Loucy (cell line): ENCODE measurements at regions not wholly inside any gene's neighbourhood (a gene's known extent, or its start where the extent isn't known, plus 50 kb on each side); places are given as distances from the start of the nearest gene placed in this dataset.

Experiments used
- H2AFZ ChIP-seq: fragments of 200-600 bp; sonication (generic); 2 replicates; pipeline ENCODE4 v1.6.0; 2016; ENCODE audit warnings: antibody characterized with exemption, mild to moderate bottlenecking, low read length, moderate library complexity
- H3F3A ChIP-seq: fragments of 200-600 bp; 2 replicates; pipeline ENCODE4 v1.6.0; 2016; ENCODE audit warnings: antibody characterized with exemption, low read depth, mild to moderate bottlenecking
- H3K27me3 ChIP-seq: fragments of 200-600 bp; sonication (generic); 2 replicates; pipeline ENCODE4 v1.6.1; 2014; ENCODE audit warnings: low read length, mild to moderate bottlenecking; ENCODE audit not compliant: insufficient read depth, poor library complexity, severe bottlenecking
- H3K36me3 ChIP-seq: fragments of 200-600 bp; sonication (generic); 2 replicates; pipeline ENCODE4 v1.6.1; 2016; ENCODE audit warnings: low read length; ENCODE audit not compliant: insufficient read depth
- H3K4me1 ChIP-seq: fragments of 200-600 bp; sonication (generic); 2 replicates; pipeline ENCODE4 v1.5.1; 2014; ENCODE audit warnings: low read length, mild to moderate bottlenecking; ENCODE audit not compliant: insufficient read depth, poor library complexity, severe bottlenecking
- H3K4me2 ChIP-seq: fragments of 200-600 bp; sonication (generic); 2 replicates; pipeline ENCODE4 v1.6.0; 2014; ENCODE audit warnings: antibody characterized with exemption, low read length, low read depth, mild to moderate bottlenecking; ENCODE audit not compliant: poor library complexity, severe bottlenecking
- H3K4me3 ChIP-seq: fragments of 200-600 bp; sonication (generic); 2 replicates; pipeline ENCODE4 v1.5.1; 2014; ENCODE audit warnings: low read length, mild to moderate bottlenecking, mixed read lengths; ENCODE audit not compliant: poor library complexity, severe bottlenecking
- H3K79me2 ChIP-seq: fragments of 200-600 bp; sonication (generic); 2 replicates; pipeline ENCODE4 v1.6.1; 2014; ENCODE audit warnings: low read length; ENCODE audit not compliant: insufficient read depth
- H3K9ac ChIP-seq: fragments of 200-600 bp; sonication (generic); 2 replicates; pipeline ENCODE4 v1.6.0; 2014; ENCODE audit warnings: mild to moderate bottlenecking, low read depth, low read length, moderate library complexity; ENCODE audit not compliant: poor library complexity, severe bottlenecking
- H3K9me2 ChIP-seq: fragments of 200-600 bp; sonication (generic); replicated peaks from 2 replicates; pipeline ENCODE4 v1.6.1; 2016; ENCODE audit warnings: low read depth, low read length, mixed read lengths
- H3K9me3 ChIP-seq: fragments of 200-600 bp; sonication (generic); 2 replicates; pipeline ENCODE4 v1.6.1; 2014; ENCODE audit warnings: mild to moderate bottlenecking, antibody characterized with exemption, low read length, low read depth; ENCODE audit not compliant: insufficient read depth
- H4K20me1 ChIP-seq: fragments of 200-600 bp; sonication (generic); 2 replicates; pipeline ENCODE4 v1.6.0; 2014; ENCODE audit warnings: antibody characterized with exemption, low read length, mild to moderate bottlenecking; ENCODE audit not compliant: insufficient read depth, poor library complexity, severe bottlenecking
- CTCF ChIP-seq: fragments of 200-600 bp; sonication (generic); conservative IDR thresholded peaks from 2 replicates; pipeline ENCODE4 v1.5.1; 2014; ENCODE audit warnings: mild to moderate bottlenecking, antibody characterized with exemption, low read length
- EZH2phosphoT487 ChIP-seq: fragments of 200-600 bp; IDR thresholded peaks from 2 replicates; pipeline ENCODE4 v1.6.1; 2018; ENCODE audit warnings: antibody characterized with exemption, mild to moderate bottlenecking, moderate library complexity, borderline replicate concordance

- TF ChIP-seq CTCF = no peak
- TF ChIP-seq EZH2phosphoT487 = no peak
- Histone ChIP-seq H3F3A (no peaks in the 10 kb centered on the region), H3K9me3 (peaks cover 5% of the 10 kb centered on the region; the same call in 1 of the 2 replicates), H4K20me1 (no peaks in the 10 kb centered on the region), H3K4me1 (no peaks in the 10 kb centered on the region), H3K4me2 (no peak overlapping the region), H3K9ac (no peak overlapping the region), H3K79me2 (no peaks in the 10 kb centered on the region), H3K27me3 (no peaks in the 10 kb centered on the region), H3K4me3 (no peak overlapping the region), H3K36me3 (no peaks in the 10 kb centered on the region), H2AFZ (no peak overlapping the region), H3K9me2 (no peaks in the 10 kb centered on the region)
Measured at GRCh38 chr7:54857294-54857693, 98.3 kb upstream of the SEC61G start.

GRCh38 chr7:54858008-54858692 lies 99.1 kb upstream of the SEC61G start:
- Histone ChIP-seq H3K79me2 (no peaks in the 10 kb centered on the region), H4K20me1 (no peaks in the 10 kb centered on the region), H3K36me3 (no peaks in the 10 kb centered on the region), H3K9ac (no peak overlapping the region), H3F3A (no peaks in the 10 kb centered on the region), H3K4me1 (no peaks in the 10 kb centered on the region), H3K4me3 (no peak overlapping the region), H3K27me3 (no peaks in the 10 kb centered on the region), H3K9me2 (no peaks in the 10 kb centered on the region), H3K9me3 (peaks cover 5% of the 10 kb centered on the region; the same call in 1 of the 2 replicates), H3K4me2 (no peak overlapping the region), H2AFZ (no peak overlapping the region)
- TF ChIP-seq CTCF (no peak), EZH2phosphoT487 (no peak)

DNA sequence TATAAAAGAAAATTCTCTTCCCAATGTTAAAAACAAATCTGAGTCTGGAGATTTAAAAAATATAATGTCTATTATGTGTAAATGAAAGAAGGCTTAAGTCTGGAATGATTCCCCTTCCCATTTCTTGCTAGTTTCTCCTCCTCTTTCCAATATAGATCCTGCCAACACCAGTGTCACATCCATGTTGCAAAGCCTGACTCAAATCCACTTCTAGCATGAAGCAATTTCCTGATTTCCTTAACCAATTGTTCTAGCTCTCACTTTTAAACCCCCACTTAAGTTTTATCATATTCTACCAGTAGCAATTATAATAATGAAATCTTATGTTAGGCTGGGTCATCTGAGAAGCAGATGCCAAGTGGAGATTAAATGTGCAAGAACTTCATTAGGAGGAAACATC lies 100.1 kb upstream of the SEC61G start:
- Histone ChIP-seq H3F3A (no peaks in the 10 kb centered on the region), H4K20me1 (no peaks in the 10 kb centered on the region), H3K4me3 (no peak overlapping the region), H3K79me2 (no peaks in the 10 kb centered on the region), H3K9me2 (no peaks in the 10 kb centered on the region), H2AFZ (no peak overlapping the region), H3K9ac (no peak overlapping the region), H3K36me3 (no peaks in the 10 kb centered on the region), H3K4me2 (no peak overlapping the region), H3K9me3 (peaks cover 5% of the 10 kb centered on the region; the same call in 1 of the 2 replicates), H3K4me1 (no peaks in the 10 kb centered on the region), H3K27me3 (no peaks in the 10 kb centered on the region)
- no peak for TF ChIP-seq EZH2phosphoT487
- no peak for TF ChIP-seq CTCF
